ENCODE measurements at regions not wholly inside any gene's neighbourhood (a gene's known extent, or its start where the extent isn't known, plus 50 kb on each side); places are given as distances from the start of the nearest gene placed in this dataset.

GRCh38 chr14:46300765-46301164 is 350.8 kb downstream of the RPL10L start:
- H3K4me3 ChIP-seq (ENCODE audit: low read depth, low read length) = no peak overlapping the region
- no peak for TF ChIP-seq CTCF (IDR thresholded peaks at IDR 0.05; ENCODE audit: insufficient read depth, low read length, missing control alignments)
- ChIA-PET POLR2A (no interaction called here), CTCF (no interaction called here)
- DNase-seq (ENCODE audit: low read depth, low spot score) = no peak

DNA sequence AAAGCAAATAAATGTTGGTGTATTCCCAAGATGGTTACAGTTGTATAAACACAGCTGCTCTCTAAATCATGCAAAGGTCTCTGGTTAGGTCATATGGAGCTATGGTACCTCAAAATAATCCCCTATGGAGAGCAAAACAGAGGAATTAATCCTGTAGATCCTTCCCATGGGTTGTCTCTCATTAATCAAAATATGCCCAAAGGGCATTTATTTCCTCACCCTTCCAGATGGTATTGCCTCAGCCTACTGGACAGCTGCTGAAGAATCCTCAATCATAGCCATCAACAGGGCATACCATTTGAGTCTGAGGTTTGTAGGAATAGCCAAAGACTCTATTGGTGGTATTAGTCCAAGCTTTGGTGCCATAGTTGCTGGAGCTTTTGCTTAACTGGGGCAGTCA is 360.9 kb downstream of the RPL10L start:
- POLR2A ChIA-PET = no interaction called here
- no peak overlapping the region for H3K4me3 ChIP-seq (ENCODE audit: low read depth, low read length)
- CTCF ChIA-PET = no interaction called here

GRCh38 chr14:46279776-46280175 is 371.8 kb downstream of the RPL10L start:
- POLR2A ChIA-PET = no interaction called here
- CTCF ChIA-PET = no interaction called here
- H3K4me3 ChIP-seq (ENCODE audit: low read depth, low read length) = no peak overlapping the region
- no peak for TF ChIP-seq CTCF (IDR thresholded peaks at IDR 0.05; ENCODE audit: insufficient read depth, low read length, missing control alignments)
- DNase-seq (ENCODE audit: low read depth, low spot score) = no peak

More for the DNA sequence above, 360.9 kb downstream of the RPL10L start:
- DNase-seq (ENCODE audit: low read depth, low spot score) = no peak
- TF ChIP-seq CTCF (IDR thresholded peaks at IDR 0.05; ENCODE audit: insufficient read depth, low read length, missing control alignments) = no peak

DNA sequence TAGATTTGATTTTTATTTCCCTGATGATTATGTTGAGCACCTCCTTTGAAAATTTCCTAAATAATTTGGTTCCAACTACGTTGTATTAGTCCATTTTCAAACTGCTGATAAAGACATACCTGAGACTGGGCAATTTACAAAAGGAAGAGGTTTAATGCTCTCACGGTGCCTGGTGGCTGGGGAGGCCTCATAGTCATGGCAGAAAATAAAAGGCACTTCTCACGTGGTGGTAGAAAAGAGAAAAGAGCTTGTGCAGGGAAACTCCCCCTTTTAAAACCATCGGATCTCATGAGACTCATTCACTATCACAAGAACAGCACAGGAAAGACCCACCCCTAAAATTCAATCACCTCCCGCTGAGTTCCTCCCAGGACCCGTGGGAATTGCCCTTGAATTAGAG is 372.3 kb downstream of the RPL10L start:
- CTCF ChIA-PET = no interaction called here
- no peak for DNase-seq (ENCODE audit: low read depth, low spot score)
- H3K4me3 ChIP-seq (ENCODE audit: low read depth, low read length) = no peak overlapping the region
- no peak for TF ChIP-seq CTCF (IDR thresholded peaks at IDR 0.05; ENCODE audit: insufficient read depth, low read length, missing control alignments)
- POLR2A ChIA-PET = no interaction called here

DNA sequence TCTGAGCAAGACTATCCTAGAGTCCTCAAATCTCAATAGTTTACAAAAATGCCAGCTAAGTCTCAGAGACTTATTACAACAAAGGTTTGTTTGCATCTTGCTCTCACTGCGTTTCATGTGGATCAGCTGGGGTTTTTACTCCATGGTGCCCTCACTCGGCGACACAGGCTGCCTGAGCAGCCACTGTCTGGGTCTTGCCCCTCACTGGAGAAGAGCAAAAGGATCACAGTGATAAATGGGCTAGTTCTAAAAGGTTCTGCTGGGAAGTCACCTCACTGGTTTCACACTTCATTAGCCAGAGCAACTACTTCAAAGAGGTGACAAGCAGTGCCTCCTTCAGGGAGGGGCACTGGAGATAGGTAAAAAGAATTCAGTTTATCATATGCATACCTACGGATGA is 392.0 kb downstream of the RPL10L start:
- ChIA-PET CTCF (no interaction called here), POLR2A (no interaction called here)
- no peak overlapping the region for H3K4me3 ChIP-seq (ENCODE audit: low read depth, low read length)
- TF ChIP-seq CTCF (IDR thresholded peaks at IDR 0.05; ENCODE audit: insufficient read depth, low read length, missing control alignments) = no peak
- DNase-seq (ENCODE audit: low read depth, low spot score) = no peak

DNA sequence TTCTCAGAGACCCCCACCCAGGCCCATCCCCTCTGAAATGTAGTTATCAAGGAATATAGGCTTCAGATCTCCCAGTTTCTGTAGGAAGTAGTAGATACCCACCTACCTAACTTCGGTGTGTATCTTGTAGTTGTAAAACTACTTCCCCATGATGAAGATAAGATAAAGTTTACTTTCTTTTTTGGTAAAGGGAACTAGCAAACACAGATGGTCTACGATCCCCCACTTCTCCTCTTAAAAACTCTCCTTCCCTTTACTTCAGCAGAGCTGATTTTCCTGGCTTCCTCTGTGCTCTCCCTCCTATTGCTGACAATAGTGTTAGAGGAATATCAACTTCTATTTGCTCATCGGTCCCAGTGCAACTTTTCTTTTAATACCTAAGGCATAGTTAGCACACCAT is 395.2 kb downstream of the RPL10L start:
- H3K4me3 ChIP-seq (ENCODE audit: low read depth, low read length) = no peak overlapping the region
- no peak for TF ChIP-seq CTCF (IDR thresholded peaks at IDR 0.05; ENCODE audit: insufficient read depth, low read length, missing control alignments)
- CTCF ChIA-PET = no interaction called here
- no peak for DNase-seq (ENCODE audit: low read depth, low spot score)
- POLR2A ChIA-PET = no interaction called here

Measured in AG04449 (cell line).